GM23338 (cell line): ENCODE measurements at regions not wholly inside any gene's neighbourhood (a gene's known extent, or its start where the extent isn't known, plus 50 kb on each side); places are given as distances from the start of the nearest gene placed in this dataset.

Experiments
- ATAC-seq: fragments of 200-7000 bp; cut with Tn5 transposase; 3 replicates; pipeline ENCODE4 v1.9.1; 2020
- DNase-seq: peaks from one replicate; pipeline ENCODE4 v3.0.0-alpha.2; 2015; ENCODE audit warnings: low spot score
- H2AFZ ChIP-seq: fragments of 200-600 bp; sonication (generic); 2 replicates; pipeline ENCODE4 v1.8.0; 2016; ENCODE audit warnings: antibody characterized with exemption, mild to moderate bottlenecking, moderate library complexity
- H3F3A ChIP-seq: fragments of 200-600 bp; sonication (generic); replicated peaks from 2 replicates; pipeline ENCODE4 v1.8.0; 2017; ENCODE audit warnings: antibody characterized with exemption, mixed run types, low read depth
- H3K27ac ChIP-seq: fragments of 200-600 bp; sonication (generic); 2 replicates; pipeline ENCODE4 v1.6.1; 2016; ENCODE audit warnings: low read depth
- H3K27me3 ChIP-seq: fragments of 200-600 bp; sonication (generic); 2 replicates; pipeline ENCODE4 v1.8.0; 2016; ENCODE audit warnings: mild to moderate bottlenecking, mixed run types, moderate library complexity; ENCODE audit not compliant: insufficient read depth
- H3K36me3 ChIP-seq: fragments of 200-600 bp; sonication (generic); 2 replicates; pipeline ENCODE4 v1.8.0; 2016; ENCODE audit warnings: mild to moderate bottlenecking; ENCODE audit not compliant: insufficient read depth
- H3K4me1 ChIP-seq: fragments of 200-600 bp; sonication (generic); 2 replicates; pipeline ENCODE4 v1.8.0; 2016; ENCODE audit warnings: mild to moderate bottlenecking, moderate library complexity; ENCODE audit not compliant: insufficient read depth
- H3K4me2 ChIP-seq: fragments of 200-600 bp; sonication (generic); 2 replicates; pipeline ENCODE4 v1.7.1; 2017; ENCODE audit warnings: mixed run types
- H3K4me3 ChIP-seq: fragments of 200-600 bp; sonication (generic); 2 replicates; pipeline ENCODE4 v1.6.1; 2016; ENCODE audit warnings: mixed run types
- H3K79me2 ChIP-seq: fragments of 200-600 bp; sonication (generic); replicated peaks from 2 replicates; pipeline ENCODE4 v1.8.0; 2017; ENCODE audit warnings: mild to moderate bottlenecking; ENCODE audit not compliant: insufficient read depth
- H3K9me2 ChIP-seq: fragments of 200-600 bp; sonication (generic); 2 replicates; pipeline ENCODE4 v1.8.0; 2017; ENCODE audit not compliant: insufficient read depth
- H4K20me1 ChIP-seq: fragments of 200-600 bp; sonication (generic); replicated peaks from 2 replicates; pipeline ENCODE4 v1.8.0; 2017; ENCODE audit warnings: mild to moderate bottlenecking; ENCODE audit not compliant: insufficient read depth
- H3K27ac Mint-ChIP-seq: 2 replicates; pipeline ENCODE4 v1.8.0; 2020; ENCODE audit warnings: inconsistent platforms, mild to moderate bottlenecking, moderate library complexity, mixed read lengths
- H3K27me3 Mint-ChIP-seq: 3 replicates; pipeline ENCODE4 v1.8.0; 2022; ENCODE audit warnings: low read depth, mild to moderate bottlenecking, moderate library complexity, mixed read lengths, inconsistent platforms; ENCODE audit not compliant: insufficient read depth, poor library complexity
- H3K36me3 Mint-ChIP-seq: 3 replicates; pipeline ENCODE4 v1.8.0; 2021; ENCODE audit warnings: low read depth, mild to moderate bottlenecking, inconsistent platforms, moderate library complexity, mixed read lengths
- H3K4me1 Mint-ChIP-seq: 3 replicates; pipeline ENCODE4 v1.8.0; 2020; ENCODE audit warnings: mild to moderate bottlenecking, inconsistent platforms, mixed read lengths
- H3K4me3 Mint-ChIP-seq: 3 replicates; pipeline ENCODE4 v1.8.0; 2021; ENCODE audit warnings: moderate library complexity, mild to moderate bottlenecking, inconsistent platforms, mixed read lengths
- H3K9me3 Mint-ChIP-seq: 3 replicates; pipeline ENCODE4 v1.8.0; 2020; ENCODE audit warnings: moderate library complexity, mild to moderate bottlenecking, inconsistent platforms, mixed read lengths
- CREB1 ChIP-seq: fragments of 250-450 bp; sonication (Bioruptor Pico); IDR thresholded peaks from 2 replicates; pipeline ENCODE4 v1.5.0; 2020; ENCODE audit warnings: low read depth, mild to moderate bottlenecking, moderate library complexity
- CTCF ChIP-seq, 2 experiments: fragments of 200-600 bp in 1 of 2; sonication (generic) in 1 of 2; conservative IDR thresholded peaks; 2 replicates each; pipeline versions ENCODE4 v1.5.1 to v1.6.1; 2016 to 2017; ENCODE audit warnings: antibody characterized with exemption in 2 of 2, low read depth in 2 of 2, mild to moderate bottlenecking in 2 of 2, moderate library complexity in 1 of 2
- ETS1 ChIP-seq: IDR thresholded peaks from 2 replicates; pipeline ENCODE4 v1.6.1; 2016; ENCODE audit warnings: antibody characterized with exemption
- EZH2 ChIP-seq: fragments of 200-600 bp; sonication (generic); IDR thresholded peaks from one replicate; pipeline ENCODE4 v1.8.0; 2017; ENCODE audit warnings: antibody characterized with exemption, mild to moderate bottlenecking, low read depth; ENCODE audit not compliant: unreplicated experiment
- EZH2phosphoT487 ChIP-seq: fragments of 200-600 bp; sonication (generic); IDR thresholded peaks from one replicate; pipeline ENCODE4 v1.8.1; 2018; ENCODE audit warnings: antibody characterized with exemption; ENCODE audit not compliant: unreplicated experiment
- JUNB ChIP-seq: IDR thresholded peaks from one replicate; pipeline ENCODE4 v1.6.1; 2016; ENCODE audit warnings: antibody characterized with exemption; ENCODE audit not compliant: unreplicated experiment
- NANOG ChIP-seq: IDR thresholded peaks from 2 replicates; pipeline ENCODE4 v1.6.1; 2016; ENCODE audit warnings: antibody characterized with exemption, borderline replicate concordance
- POLR2AphosphoS5 ChIP-seq: IDR thresholded peaks from 2 replicates; pipeline ENCODE4 v1.6.1; 2016; ENCODE audit warnings: antibody characterized with exemption, low read depth
- STAT1 ChIP-seq: IDR thresholded peaks from one replicate; pipeline ENCODE4 v1.6.1; 2016; ENCODE audit warnings: antibody characterized with exemption; ENCODE audit not compliant: unreplicated experiment
- ZNF114 ChIP-seq: fragments of 250-450 bp; sonication (Bioruptor Pico); IDR thresholded peaks from 2 replicates; pipeline ENCODE4 v1.5.0; 2020; ENCODE audit warnings: mild to moderate bottlenecking, moderate library complexity
- ZNF331 ChIP-seq: fragments of 250-450 bp; sonication (Bioruptor Pico); IDR thresholded peaks from 2 replicates; pipeline ENCODE4 v1.5.0; 2020; ENCODE audit warnings: low read depth, mild to moderate bottlenecking, moderate library complexity
- TF ChIP-seq, protein P1 (sequence below): fragments of 250-450 bp; sonication (Bioruptor Pico); IDR thresholded peaks from 2 replicates; pipeline ENCODE4 v1.5.0; 2020; ENCODE audit warnings: mild to moderate bottlenecking, moderate library complexity
- TF ChIP-seq, protein P2 (sequence below): IDR thresholded peaks from one replicate; pipeline ENCODE4 v1.6.1; 2018; ENCODE audit warnings: antibody characterized with exemption; ENCODE audit not compliant: unreplicated experiment

DNA sequence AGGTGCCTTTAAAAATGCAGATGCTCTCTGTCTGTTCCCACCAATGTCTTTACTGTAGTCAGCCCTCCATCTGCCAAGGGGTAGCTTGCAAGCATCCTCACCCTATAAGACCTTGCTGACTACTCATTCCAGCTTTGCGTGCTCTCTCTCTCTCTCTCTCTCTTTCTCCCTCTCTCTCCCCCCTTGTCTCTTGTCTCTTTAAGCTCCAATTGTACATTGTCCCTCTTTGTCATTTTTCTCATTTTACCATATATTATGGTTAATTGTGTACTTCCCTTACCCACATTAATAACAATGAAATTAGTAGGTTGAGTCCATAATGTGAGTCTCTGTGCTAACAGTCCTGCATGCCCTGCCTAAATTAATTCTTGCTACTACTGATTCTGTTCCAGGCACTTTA, 350.2 kb upstream of the CDH4 start:
- peaks cover 6% of the 10 kb centered on the region for H3K27me3 Mint-ChIP-seq

More for the DNA sequence above, 350.2 kb upstream of the CDH4 start:
- no peak overlapping the region for H2AFZ ChIP-seq
- peaks cover 4% of the 10 kb centered on the region; the same call in 2 of the 3 replicates for H3K9me3 Mint-ChIP-seq
- H3K4me3 Mint-ChIP-seq: no peak overlapping the region
- H3F3A ChIP-seq: no peaks in the 10 kb centered on the region
- H3K4me1 ChIP-seq: no peaks in the 10 kb centered on the region
- no peaks in the 10 kb centered on the region for H4K20me1 ChIP-seq
- no peak for DNase-seq
- no peaks in the 10 kb centered on the region for H3K27me3 ChIP-seq
- H3K79me2 ChIP-seq: no peaks in the 10 kb centered on the region
- H3K9me2 ChIP-seq: no peaks in the 10 kb centered on the region; the same call in 1 of the 2 replicates
- no peak overlapping the region for H3K4me3 ChIP-seq
- peaks cover 39% of the 10 kb centered on the region for H3K4me1 Mint-ChIP-seq
- H3K36me3 ChIP-seq: no peaks in the 10 kb centered on the region
- H3K27ac ChIP-seq: no peak overlapping the region
- ATAC-seq: no peak
- H3K36me3 Mint-ChIP-seq: peaks cover 6% of the 10 kb centered on the region; the same call in 1 of the 3 replicates
- no peak overlapping the region for H3K27ac Mint-ChIP-seq
- TF ChIP-seq ZNF331 (CRISPR knock-in tag) (no peak), STAT1 (no peak), POLR2AphosphoS5 (no peak), JUNB (no peak), ETS1 (no peak), ZNF114 (no peak), CREB1 (CRISPR knock-in tag) (no peak), CTCF (conservative IDR thresholded peaks at IDR 0.05; ENCODE audit: low read depth in 2 of 2) (no peak), EZH2 (no peak), NANOG (no peak), EZH2phosphoT487 (no peak)
- TF ChIP-seq, protein P1, sequence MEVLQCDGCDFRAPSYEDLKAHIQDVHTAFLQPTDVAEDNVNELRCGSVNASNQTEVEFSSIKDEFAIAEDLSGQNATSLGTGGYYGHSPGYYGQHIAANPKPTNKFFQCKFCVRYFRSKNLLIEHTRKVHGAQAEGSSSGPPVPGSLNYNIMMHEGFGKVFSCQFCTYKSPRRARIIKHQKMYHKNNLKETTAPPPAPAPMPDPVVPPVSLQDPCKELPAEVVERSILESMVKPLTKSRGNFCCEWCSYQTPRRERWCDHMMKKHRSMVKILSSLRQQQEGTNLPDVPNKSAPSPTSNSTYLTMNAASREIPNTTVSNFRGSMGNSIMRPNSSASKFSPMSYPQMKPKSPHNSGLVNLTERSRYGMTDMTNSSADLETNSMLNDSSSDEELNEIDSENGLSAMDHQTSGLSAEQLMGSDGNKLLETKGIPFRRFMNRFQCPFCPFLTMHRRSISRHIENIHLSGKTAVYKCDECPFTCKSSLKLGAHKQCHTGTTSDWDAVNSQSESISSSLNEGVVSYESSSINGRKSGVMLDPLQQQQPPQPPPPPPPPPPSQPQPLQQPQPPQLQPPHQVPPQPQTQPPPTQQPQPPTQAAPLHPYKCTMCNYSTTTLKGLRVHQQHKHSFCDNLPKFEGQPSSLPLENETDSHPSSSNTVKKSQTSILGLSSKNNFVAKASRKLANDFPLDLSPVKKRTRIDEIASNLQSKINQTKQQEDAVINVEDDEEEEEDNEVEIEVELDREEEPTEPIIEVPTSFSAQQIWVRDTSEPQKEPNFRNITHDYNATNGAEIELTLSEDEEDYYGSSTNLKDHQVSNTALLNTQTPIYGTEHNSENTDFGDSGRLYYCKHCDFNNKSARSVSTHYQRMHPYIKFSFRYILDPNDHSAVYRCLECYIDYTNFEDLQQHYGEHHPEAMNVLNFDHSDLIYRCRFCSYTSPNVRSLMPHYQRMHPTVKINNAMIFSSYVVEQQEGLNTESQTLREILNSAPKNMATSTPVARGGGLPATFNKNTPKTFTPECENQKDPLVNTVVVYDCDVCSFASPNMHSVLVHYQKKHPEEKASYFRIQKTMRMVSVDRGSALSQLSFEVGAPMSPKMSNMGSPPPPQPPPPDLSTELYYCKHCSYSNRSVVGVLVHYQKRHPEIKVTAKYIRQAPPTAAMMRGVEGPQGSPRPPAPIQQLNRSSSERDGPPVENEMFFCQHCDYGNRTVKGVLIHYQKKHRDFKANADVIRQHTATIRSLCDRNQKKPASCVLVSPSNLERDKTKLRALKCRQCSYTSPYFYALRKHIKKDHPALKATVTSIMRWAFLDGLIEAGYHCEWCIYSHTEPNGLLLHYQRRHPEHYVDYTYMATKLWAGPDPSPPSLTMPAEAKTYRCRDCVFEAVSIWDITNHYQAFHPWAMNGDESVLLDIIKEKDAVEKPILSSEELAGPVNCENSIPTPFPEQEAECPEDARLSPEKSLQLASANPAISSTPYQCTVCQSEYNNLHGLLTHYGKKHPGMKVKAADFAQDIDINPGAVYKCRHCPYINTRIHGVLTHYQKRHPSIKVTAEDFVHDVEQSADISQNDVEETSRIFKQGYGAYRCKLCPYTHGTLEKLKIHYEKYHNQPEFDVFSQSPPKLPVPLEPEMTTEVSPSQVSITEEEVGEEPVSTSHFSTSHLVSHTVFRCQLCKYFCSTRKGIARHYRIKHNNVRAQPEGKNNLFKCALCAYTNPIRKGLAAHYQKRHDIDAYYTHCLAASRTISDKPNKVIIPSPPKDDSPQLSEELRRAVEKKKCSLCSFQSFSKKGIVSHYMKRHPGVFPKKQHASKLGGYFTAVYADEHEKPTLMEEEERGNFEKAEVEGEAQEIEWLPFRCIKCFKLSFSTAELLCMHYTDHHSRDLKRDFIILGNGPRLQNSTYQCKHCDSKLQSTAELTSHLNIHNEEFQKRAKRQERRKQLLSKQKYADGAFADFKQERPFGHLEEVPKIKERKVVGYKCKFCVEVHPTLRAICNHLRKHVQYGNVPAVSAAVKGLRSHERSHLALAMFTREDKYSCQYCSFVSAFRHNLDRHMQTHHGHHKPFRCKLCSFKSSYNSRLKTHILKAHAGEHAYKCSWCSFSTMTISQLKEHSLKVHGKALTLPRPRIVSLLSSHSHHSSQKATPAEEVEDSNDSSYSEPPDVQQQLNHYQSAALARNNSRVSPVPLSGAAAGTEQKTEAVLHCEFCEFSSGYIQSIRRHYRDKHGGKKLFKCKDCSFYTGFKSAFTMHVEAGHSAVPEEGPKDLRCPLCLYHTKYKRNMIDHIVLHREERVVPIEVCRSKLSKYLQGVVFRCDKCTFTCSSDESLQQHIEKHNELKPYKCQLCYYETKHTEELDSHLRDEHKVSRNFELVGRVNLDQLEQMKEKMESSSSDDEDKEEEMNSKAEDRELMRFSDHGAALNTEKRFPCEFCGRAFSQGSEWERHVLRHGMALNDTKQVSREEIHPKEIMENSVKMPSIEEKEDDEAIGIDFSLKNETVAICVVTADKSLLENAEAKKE (CRISPR knock-in tag): no peak
- TF ChIP-seq, protein P2, sequence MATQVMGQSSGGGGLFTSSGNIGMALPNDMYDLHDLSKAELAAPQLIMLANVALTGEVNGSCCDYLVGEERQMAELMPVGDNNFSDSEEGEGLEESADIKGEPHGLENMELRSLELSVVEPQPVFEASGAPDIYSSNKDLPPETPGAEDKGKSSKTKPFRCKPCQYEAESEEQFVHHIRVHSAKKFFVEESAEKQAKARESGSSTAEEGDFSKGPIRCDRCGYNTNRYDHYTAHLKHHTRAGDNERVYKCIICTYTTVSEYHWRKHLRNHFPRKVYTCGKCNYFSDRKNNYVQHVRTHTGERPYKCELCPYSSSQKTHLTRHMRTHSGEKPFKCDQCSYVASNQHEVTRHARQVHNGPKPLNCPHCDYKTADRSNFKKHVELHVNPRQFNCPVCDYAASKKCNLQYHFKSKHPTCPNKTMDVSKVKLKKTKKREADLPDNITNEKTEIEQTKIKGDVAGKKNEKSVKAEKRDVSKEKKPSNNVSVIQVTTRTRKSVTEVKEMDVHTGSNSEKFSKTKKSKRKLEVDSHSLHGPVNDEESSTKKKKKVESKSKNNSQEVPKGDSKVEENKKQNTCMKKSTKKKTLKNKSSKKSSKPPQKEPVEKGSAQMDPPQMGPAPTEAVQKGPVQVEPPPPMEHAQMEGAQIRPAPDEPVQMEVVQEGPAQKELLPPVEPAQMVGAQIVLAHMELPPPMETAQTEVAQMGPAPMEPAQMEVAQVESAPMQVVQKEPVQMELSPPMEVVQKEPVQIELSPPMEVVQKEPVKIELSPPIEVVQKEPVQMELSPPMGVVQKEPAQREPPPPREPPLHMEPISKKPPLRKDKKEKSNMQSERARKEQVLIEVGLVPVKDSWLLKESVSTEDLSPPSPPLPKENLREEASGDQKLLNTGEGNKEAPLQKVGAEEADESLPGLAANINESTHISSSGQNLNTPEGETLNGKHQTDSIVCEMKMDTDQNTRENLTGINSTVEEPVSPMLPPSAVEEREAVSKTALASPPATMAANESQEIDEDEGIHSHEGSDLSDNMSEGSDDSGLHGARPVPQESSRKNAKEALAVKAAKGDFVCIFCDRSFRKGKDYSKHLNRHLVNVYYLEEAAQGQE: no peak
- no peak overlapping the region for H3K4me2 ChIP-seq
